Right lobe of liver (tissue), 6 donors: ENCODE measurements at regions not wholly inside any gene's neighbourhood (a gene's known extent, or its start where the extent isn't known, plus 50 kb on each side); places are given as distances from the start of the nearest gene placed in this dataset.

Source experiments
- ATAC-seq, 4 donors: fragments of 200-7000 bp; cut with Tn5 transposase; one replicate each; pipeline ENCODE4 v1.9.1; 2020; ENCODE audit warnings: mild to moderate bottlenecking in 4 of 4, moderate library complexity in 4 of 4
- DNase-seq, 3 donors: peaks; one replicate each; pipeline ENCODE4 v3.0.0-alpha.2; 2020
- H3K27ac ChIP-seq, 3 donors: fragments of 200-600 bp; one replicate each; pipeline ENCODE4 v1.8.0; 2022
- H3K27me3 ChIP-seq, 2 donors: fragments of 200-600 bp; one replicate each; pipeline ENCODE4 v1.8.0; 2022
- H3K36me3 ChIP-seq, 4 donors: fragments of 200-600 bp; sonication (generic) in 1 of 4; one replicate each; pipeline versions ENCODE4 v1.5.1 to v1.8.0; 2017 to 2022; ENCODE audit warnings: control low read depth in 1 of 4
- H3K4me1 ChIP-seq, 4 donors: fragments of 200-600 bp; sonication (generic) in 1 of 4; one replicate each; pipeline versions ENCODE4 v1.5.1 to v1.8.0; 2017 to 2022; ENCODE audit warnings: control low read depth in 1 of 4
- H3K4me3 ChIP-seq, 3 donors: fragments of 200-600 bp; one replicate each; pipeline ENCODE4 v1.8.0; 2022
- H3K9me3 ChIP-seq, 4 donors: fragments of 200-600 bp; sonication (generic) in 1 of 4; one replicate each; pipeline versions ENCODE4 v1.5.1 to v1.8.0; 2017 to 2022; ENCODE audit warnings: control low read depth in 1 of 4
- CTCF ChIP-seq, 4 donors: fragments of 200-600 bp in 3 of 4; fragments of 450-650 bp in 1 of 4; IDR thresholded peaks; one replicate each; pipeline versions ENCODE4 v1.5.1 to v1.8.0; 2016 to 2022; ENCODE audit warnings: antibody characterized with exemption in 4 of 4, mild to moderate bottlenecking in 2 of 4
- POLR2A ChIP-seq: fragments of 450-650 bp; IDR thresholded peaks from one replicate; pipeline ENCODE4 v1.6.1; 2017; ENCODE audit warnings: antibody characterized with exemption, mild to moderate bottlenecking
- WGBS: methylation state at CpG from one replicate; pipeline ENCODE4 v1.1.6; 2018; ENCODE audit warnings: low coverage, low lambda C conversion rate; ENCODE audit not compliant: insufficient coverage; ENCODE audit errors: missing lambda C conversion rate; 5-methylcytosine and 5-hydroxymethylcytosine counted together
- intact Hi-C, 2 donors: fragments of 100-400 bp; cut with DNase I; formaldehyde crosslinking; loops; one replicate each; pipeline versions ENCODE4 v1.11.2 to v1.14.1; 2022
- donor health status: DM: no; HTN: yes; CAD: no.
- donor health status: DM: no; HTN: no; CAD: no.
- donor health status: DM: no; HTN: no; CAD: no.
- donor health status: DM: no; HTN: yes; CAD: no.
- donor health status: DM: no; HTN: yes; CAD: no.

GRCh38 chr1:68798071-68798470, 301.2 kb upstream of the DEPDC1 start:
- intact Hi-C loops: no loop called here
- DNase-seq (no peak), ATAC-seq (no peak)
- 89% methylated on average over 1 of the region's 1 CpG for WGBS
- no peaks in the 10 kb centered on the region for H3K36me3 ChIP-seq
- TF ChIP-seq POLR2A (no peak), CTCF (IDR thresholded peaks at IDR 0.05) (no peak)
- no peak overlapping the region for H3K4me3 ChIP-seq
- no peaks in the 10 kb centered on the region for H3K9me3 ChIP-seq
- H3K4me1 ChIP-seq: peaks cover 0 to 48% (median 6%) of the 10 kb centered on the region in 4 donors
- H3K27me3 ChIP-seq: no peaks in the 10 kb centered on the region
- peak overlapping the region in 2 of 3 donors; percentile 43 to 80 for H3K27ac ChIP-seq

GRCh38 chr1:68799096-68799495, 302.2 kb upstream of the DEPDC1 start:
- no peak overlapping the region for H3K4me3 ChIP-seq
- DNase-seq: no peak
- H3K4me1 ChIP-seq: peaks cover 0 to 48% (median 6%) of the 10 kb centered on the region in 4 donors
- H3K27ac ChIP-seq: peak overlapping the region in 2 of 3 donors; percentile 5 to 80
- no peaks in the 10 kb centered on the region for H3K36me3 ChIP-seq
- no peak for TF ChIP-seq CTCF (IDR thresholded peaks at IDR 0.05)
- TF ChIP-seq POLR2A: no peak
- intact Hi-C loops: no loop called here
- peak; percentile 54 to 64 (median 58) for ATAC-seq
- no peaks in the 10 kb centered on the region for H3K27me3 ChIP-seq
- H3K9me3 ChIP-seq: no peaks in the 10 kb centered on the region

- peak overlapping the region in 1 of 3 donors; percentile 80 for H3K27ac ChIP-seq
- TF ChIP-seq POLR2A (no peak), CTCF (IDR thresholded peaks at IDR 0.05) (no peak)
- ATAC-seq: peak in 2 of 4 donors; percentile 20 to 73
- DNase-seq: no peak
- no peaks in the 10 kb centered on the region for H3K9me3 ChIP-seq
- 58% methylated on average over 1 of the region's 1 CpG for WGBS
- no peak overlapping the region for H3K4me3 ChIP-seq
- no peaks in the 10 kb centered on the region for H3K36me3 ChIP-seq
- intact Hi-C loops: no loop called here
- no peaks in the 10 kb centered on the region for H3K27me3 ChIP-seq
- H3K4me1 ChIP-seq: peaks cover 0 to 48% (median 6%) of the 10 kb centered on the region in 4 donors
Measured at GRCh38 chr1:68800182-68800581, 303.3 kb upstream of the DEPDC1 start.

- Histone ChIP-seq H3K36me3 (no peaks in the 10 kb centered on the region), H3K4me1 (peaks cover 0 to 45% (median 6%) of the 10 kb centered on the region in 4 donors), H3K9me3 (no peaks in the 10 kb centered on the region), H3K4me3 (no peak overlapping the region), H3K27ac (peak overlapping the region in 1 of 3 donors; percentile 80), H3K27me3 (no peaks in the 10 kb centered on the region)
- 31% methylated on average over 5 of the region's 5 CpGs for WGBS
- TF ChIP-seq POLR2A (no peak), CTCF (IDR thresholded peaks at IDR 0.05) (no peak)
- intact Hi-C loops: no loop called here
- ATAC-seq: peak; percentile 35 to 62 (median 52)
- no peak for DNase-seq
Measured at GRCh38 chr1:68801440-68801839, 304.6 kb upstream of the DEPDC1 start.

- Histone ChIP-seq H3K27ac (no peak overlapping the region), H3K4me3 (no peak overlapping the region), H3K4me1 (peaks cover 0 to 7% (median 3%) of the 10 kb centered on the region in 4 donors), H3K9me3 (no peaks in the 10 kb centered on the region), H3K27me3 (no peaks in the 10 kb centered on the region), H3K36me3 (no peaks in the 10 kb centered on the region)
- intact Hi-C loops: no loop called here
- TF ChIP-seq POLR2A (no peak), CTCF (IDR thresholded peaks at IDR 0.05) (no peak)
- no peak for DNase-seq
- no peak for ATAC-seq
- no CpG with 5 or more reads among the region's 2 CpGs for WGBS
Measured at GRCh38 chr1:68805097-68805641, 308.3 kb upstream of the DEPDC1 start.
